Endothelial cell of umbilical vein (primary cell): ENCODE measurements at regions not wholly inside any gene's neighbourhood (a gene's known extent, or its start where the extent isn't known, plus 50 kb on each side); places are given as distances from the start of the nearest gene placed in this dataset.
A peak's percentile ranks its signal among the peaks of the same experiment; 100 is the strongest.

Source experiments
- BruUV-seq: library from RNA; stranded (reverse); fragments of 400-500 nt; replicated peaks from 2 replicates; lab custom pipeline; 2021; lab: Mats Ljungman, UMichigan
- CTCF ChIA-PET: fragments of 300-600, 350-600 bp; sonication (Branson Sonifier 250); formaldehyde crosslinking; loops from one replicate; lab custom pipeline; 2021; ENCODE audit warnings: antibody characterized with exemption, inconsistent platforms; lab: Charles Lee
- POLR2A ChIA-PET: fragments of 300-600, 350-600 bp; sonication (Branson Sonifier 250); formaldehyde crosslinking; loops from one replicate; lab custom pipeline; 2021; ENCODE audit warnings: antibody characterized with exemption, inconsistent platforms; lab: Charles Lee
- DNase-seq: peaks from one replicate; pipeline ENCODE4 v3.0.0-alpha.2; 2011; ENCODE audit warnings: low read depth, low spot score
- FAIRE-seq: peaks from 2 replicates; lab custom pipeline; 2011; peaks lifted over from hg19 to GRCh38; lab: Jason Lieb, UNC
- H2AFZ ChIP-seq: 2 replicates; pipeline ENCODE4 v1.6.0; 2012; ENCODE audit warnings: low read depth, low read length, control low read depth, inconsistent platforms
- H3K27ac ChIP-seq: 2 replicates; pipeline ENCODE4 v1.5.1; 2011; ENCODE audit warnings: low read depth, mild to moderate bottlenecking, control low read depth, low read length, moderate library complexity; ENCODE audit not compliant: insufficient read depth
- H3K27me3 ChIP-seq, 2 experiments: 2 replicates each; pipeline versions ENCODE4 v1.6.0 to v1.6.1; 2011; ENCODE audit warnings: low read length in 2 of 2, mixed read lengths in 1 of 2; ENCODE audit not compliant: control insufficient read depth in 2 of 2, insufficient read depth in 2 of 2
- H3K36me3 ChIP-seq, 2 experiments: 2 replicates in 1 of 2; 3 replicates in 1 of 2; pipeline ENCODE4 v1.5.1; 2011; ENCODE audit warnings: low read length in 2 of 2, mild to moderate bottlenecking in 1 of 2, moderate library complexity in 1 of 2; ENCODE audit not compliant: control insufficient read depth in 2 of 2, insufficient read depth in 2 of 2; ENCODE audit errors: extremely low read depth in 1 of 2
- H3K4me1 ChIP-seq: 3 replicates; pipeline ENCODE4 v1.5.1; 2011; ENCODE audit warnings: mild to moderate bottlenecking, low read length; ENCODE audit not compliant: control insufficient read depth, insufficient read depth; ENCODE audit errors: extremely low read depth
- H3K4me2 ChIP-seq: 2 replicates; pipeline ENCODE4 v1.6.1; 2011; ENCODE audit warnings: low read length, control low read depth, mixed read lengths; ENCODE audit not compliant: insufficient read depth
- H3K4me3 ChIP-seq, 3 experiments: fragments of 200-600 bp in 1 of 3; sonication (generic), shearing (Covaris generic) in 1 of 3; replicated peaks in 1 of 3; 2 replicates each; pipeline ENCODE4 v1.5.1; 2011 to 2016; ENCODE audit warnings: control low read depth in 3 of 3, low read length in 3 of 3, mild to moderate bottlenecking in 2 of 3, inconsistent platforms in 1 of 3, low read depth in 1 of 3, moderate library complexity in 1 of 3; ENCODE audit not compliant: insufficient read depth in 1 of 3
- H3K79me2 ChIP-seq: 2 replicates; pipeline ENCODE4 v1.6.0; 2012; ENCODE audit warnings: low read length, inconsistent platforms; ENCODE audit not compliant: control insufficient read depth, insufficient read depth
- H3K9ac ChIP-seq: replicated peaks from 2 replicates; pipeline ENCODE3; 2011; ENCODE audit warnings: low read length, control low read depth; ENCODE audit not compliant: insufficient read depth; ENCODE audit errors: extremely low read depth
- H3K9me1 ChIP-seq: replicated peaks from 3 replicates; pipeline ENCODE4 v1.6.0; 2011; ENCODE audit warnings: mild to moderate bottlenecking, low read length; ENCODE audit not compliant: control insufficient read depth, insufficient read depth; ENCODE audit errors: extremely low read depth
- H3K9me3 ChIP-seq: replicated peaks from 2 replicates; pipeline ENCODE4 v1.5.1; 2012; ENCODE audit warnings: low read length, inconsistent platforms; ENCODE audit not compliant: control insufficient read depth, insufficient read depth
- H4K20me1 ChIP-seq: replicated peaks from 2 replicates; pipeline ENCODE3; 2011; ENCODE audit warnings: mild to moderate bottlenecking, low read length; ENCODE audit not compliant: control insufficient read depth, insufficient read depth; ENCODE audit errors: extremely low read depth
- CTCF ChIP-seq, 2 donors: IDR thresholded peaks; 1 replicate in 1 of 2; 2 replicates in 1 of 2; pipeline ENCODE4 v1.5.1; 2011; ENCODE audit warnings: low read length in 2 of 2, mild to moderate bottlenecking in 2 of 2, moderate library complexity in 2 of 2, control low read depth in 1 of 2, inconsistent platforms in 1 of 2, low read depth in 1 of 2; ENCODE audit not compliant: insufficient read depth in 1 of 2; ENCODE audit errors: extremely low read depth in 1 of 2
- JUN ChIP-seq: IDR thresholded peaks from 2 replicates; pipeline ENCODE4 v1.6.1; 2011; ENCODE audit warnings: borderline replicate concordance, low read depth; ENCODE audit not compliant: insufficient read length, insufficient read depth
- MYC ChIP-seq: IDR thresholded peaks from one replicate; pipeline ENCODE4 v1.6.1; 2011; ENCODE audit warnings: mild to moderate bottlenecking, low read depth, low read length
- POLR2A ChIP-seq: IDR thresholded peaks from 2 replicates; pipeline ENCODE4 v1.6.1; 2012; ENCODE audit warnings: low read depth, mild to moderate bottlenecking, control low read depth, low read length
- dilution Hi-C: fragments of 300-500 bp; cut with MboI; formaldehyde crosslinking; loops from one replicate; pipeline ENCODE4 v1.15.0; 2019; ENCODE audit warnings: low sequenced_read_pairs; ENCODE audit not compliant: extremely low pct_ligation_motif_present
- intact Hi-C: fragments of 100-400 bp; cut with micrococcal nuclease; formaldehyde crosslinking; loops from one replicate; pipeline ENCODE4 v1.10.0; 2022

- Histone ChIP-seq H3K4me2 (no peak overlapping the region), H3K36me3 (no peaks in the 10 kb centered on the region), H3K9ac (no peak overlapping the region), H4K20me1 (no peaks in the 10 kb centered on the region), H3K27me3 (peaks cover 9 to 10% of the 10 kb centered on the region in 2 experiments), H3K4me3 (no peak overlapping the region), H3K27ac (no peak overlapping the region), H2AFZ (no peak overlapping the region), H3K9me3 (no peaks in the 10 kb centered on the region), H3K79me2 (no peaks in the 10 kb centered on the region), H3K9me1 (no peaks in the 10 kb centered on the region), H3K4me1 (no peaks in the 10 kb centered on the region)
- BruUV-seq, result no TSS peak
- ChIA-PET CTCF (interaction anchor here (1.4 to 1.5 kb wide), 2 partner anchors 9 to 24 kb away, joined by 5 read pairs; no protein-coding TSS in a partner anchor), POLR2A (no interaction called here)
- FAIRE-seq, result no peak
- intact Hi-C loops, result no loop called here
- TF ChIP-seq CTCF (IDR thresholded peaks at IDR 0.05; ENCODE audit: extremely low read depth in 1 of 2, insufficient read depth in 1 of 2, low read depth in 1 of 2, low read length in 2 of 2) (peak; percentile 25 to 32), JUN (no peak)
- DNase-seq, result no peak
- dilution Hi-C loops, result no loop called here
Observed at GRCh38 chr21:32916522-32917099, 109.1 kb upstream of the OLIG2 start.

- TF ChIP-seq JUN (no peak), POLR2A (no peak), MYC (no peak)
- Histone ChIP-seq H4K20me1 (no peaks in the 10 kb centered on the region), H2AFZ (no peak overlapping the region), H3K27ac (no peak overlapping the region), H3K9me1 (no peaks in the 10 kb centered on the region), H3K4me2 (no peak overlapping the region), H3K9me3 (no peaks in the 10 kb centered on the region), H3K27me3 (peaks cover 6 to 12% of the 10 kb centered on the region in 2 experiments), H3K4me1 (no peaks in the 10 kb centered on the region), H3K9ac (no peak overlapping the region), H3K4me3 (no peak overlapping the region), H3K36me3 (no peaks in the 10 kb centered on the region), H3K79me2 (no peaks in the 10 kb centered on the region)
- DNase-seq (no peak), FAIRE-seq (no peak)
- ChIA-PET POLR2A (no interaction called here), CTCF (interaction anchor here (0.9 to 1.7 kb wide), 3 partner anchors 23 to 36 kb away, joined by 3 to 8 read pairs (median 5); no protein-coding TSS in a partner anchor)
- intact Hi-C loops, result no loop called here
- dilution Hi-C loops, result no loop called here
- no TSS peak for BruUV-seq
Observed at GRCh38 chr21:32917362-32918135, 108.2 kb upstream of the OLIG2 start.
